Activated CD8-positive, alpha-beta T cell treated with anti-CD3 and anti-CD28 coated beads for 36 hours (primary cell): ENCODE measurements at regions not wholly inside any gene's neighbourhood (a gene's known extent, or its start where the extent isn't known, plus 50 kb on each side); places are given as distances from the start of the nearest gene placed in this dataset.

Experiments used
- ATAC-seq: fragments of 200-7000 bp; cut with Tn5 transposase; one replicate; pipeline ENCODE4 v1.10.0; 2021; ENCODE audit warnings: mild to moderate bottlenecking, moderate library complexity
- CTCF ChIA-PET: fragments of 350-600 bp; sonication (Branson Sonifier 250); formaldehyde crosslinking; loops from one replicate; lab custom pipeline; 2021; ENCODE audit warnings: antibody characterized with exemption; lab: Charles Lee
- POLR2A ChIA-PET: fragments of 350-600 bp; sonication (Branson Sonifier 250); formaldehyde crosslinking; loops from one replicate; lab custom pipeline; 2021; ENCODE audit warnings: antibody characterized with exemption; lab: Charles Lee
- DNase-seq: peaks from one replicate; pipeline ENCODE4 v3.0.0-alpha.2; 2020
- H3K27ac Mint-ChIP-seq: one replicate; pipeline ENCODE4 v1.8.0; 2021; ENCODE audit warnings: mild to moderate bottlenecking, mixed read lengths
- H3K27me3 Mint-ChIP-seq: one replicate; pipeline ENCODE4 v1.8.0; 2021; ENCODE audit warnings: mixed read lengths
- H3K36me3 Mint-ChIP-seq: one replicate; pipeline ENCODE4 v1.8.0; 2021; ENCODE audit warnings: low read depth, mixed read lengths
- H3K4me1 Mint-ChIP-seq: one replicate; pipeline ENCODE4 v1.8.0; 2021; ENCODE audit warnings: low read depth, mixed read lengths
- H3K4me3 Mint-ChIP-seq: one replicate; pipeline ENCODE4 v1.8.0; 2021; ENCODE audit warnings: mild to moderate bottlenecking, moderate library complexity, mixed read lengths
- H3K9me3 Mint-ChIP-seq: one replicate; pipeline ENCODE4 v1.8.0; 2021; ENCODE audit warnings: mixed read lengths
- intact Hi-C: fragments of 100-400 bp; cut with micrococcal nuclease; formaldehyde crosslinking; loops from one replicate; pipeline ENCODE4 v1.10.0; 2022
- TF ChIP-seq, protein P1 (sequence below): fragments of 200-600 bp; IDR thresholded peaks from one replicate; pipeline ENCODE4 v1.8.0; 2022; ENCODE audit warnings: antibody characterized with exemption, mild to moderate bottlenecking

- intact Hi-C loops: no loop called here
- ChIA-PET CTCF (no interaction called here), POLR2A (no interaction called here)
- Mint-ChIP-seq H3K9me3 (no peaks in the 10 kb centered on the region), H3K27me3 (no peaks in the 10 kb centered on the region), H3K4me3 (no peak overlapping the region), H3K36me3 (no peaks in the 10 kb centered on the region), H3K4me1 (no peaks in the 10 kb centered on the region), H3K27ac (no peak overlapping the region)
- DNase-seq (peak; percentile 5), ATAC-seq (no peak)
- TF ChIP-seq, protein P1, sequence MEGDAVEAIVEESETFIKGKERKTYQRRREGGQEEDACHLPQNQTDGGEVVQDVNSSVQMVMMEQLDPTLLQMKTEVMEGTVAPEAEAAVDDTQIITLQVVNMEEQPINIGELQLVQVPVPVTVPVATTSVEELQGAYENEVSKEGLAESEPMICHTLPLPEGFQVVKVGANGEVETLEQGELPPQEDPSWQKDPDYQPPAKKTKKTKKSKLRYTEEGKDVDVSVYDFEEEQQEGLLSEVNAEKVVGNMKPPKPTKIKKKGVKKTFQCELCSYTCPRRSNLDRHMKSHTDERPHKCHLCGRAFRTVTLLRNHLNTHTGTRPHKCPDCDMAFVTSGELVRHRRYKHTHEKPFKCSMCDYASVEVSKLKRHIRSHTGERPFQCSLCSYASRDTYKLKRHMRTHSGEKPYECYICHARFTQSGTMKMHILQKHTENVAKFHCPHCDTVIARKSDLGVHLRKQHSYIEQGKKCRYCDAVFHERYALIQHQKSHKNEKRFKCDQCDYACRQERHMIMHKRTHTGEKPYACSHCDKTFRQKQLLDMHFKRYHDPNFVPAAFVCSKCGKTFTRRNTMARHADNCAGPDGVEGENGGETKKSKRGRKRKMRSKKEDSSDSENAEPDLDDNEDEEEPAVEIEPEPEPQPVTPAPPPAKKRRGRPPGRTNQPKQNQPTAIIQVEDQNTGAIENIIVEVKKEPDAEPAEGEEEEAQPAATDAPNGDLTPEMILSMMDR: no peak
Measured at GRCh38 chr5:74063821-74064220, 437.8 kb downstream of the ARHGEF28 start.

DNA sequence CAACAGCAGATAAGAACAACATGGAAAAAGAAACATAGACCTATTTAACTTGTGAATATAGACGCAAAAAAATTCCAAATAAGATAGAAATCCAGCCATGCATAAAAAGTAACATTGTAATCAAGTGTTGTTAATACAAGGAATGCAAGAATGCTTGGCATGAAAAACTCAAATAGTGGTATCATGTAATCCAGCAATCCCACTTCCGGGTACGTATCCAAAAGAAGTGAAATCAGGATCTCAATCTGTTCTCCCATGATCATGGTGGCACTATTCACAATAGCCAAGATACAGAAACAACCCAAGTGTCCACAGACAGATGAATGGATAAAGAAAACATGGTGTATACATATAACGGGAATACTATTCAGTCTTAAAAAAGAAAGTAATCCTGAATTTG lies 437.4 kb downstream of the ARHGEF28 start:
- no peaks in the 10 kb centered on the region for H3K27me3 Mint-ChIP-seq
- intact Hi-C loops: no loop called here
- POLR2A ChIA-PET: no interaction called here
- no peak overlapping the region for H3K27ac Mint-ChIP-seq
- H3K4me1 Mint-ChIP-seq: no peaks in the 10 kb centered on the region
- no peak overlapping the region for H3K4me3 Mint-ChIP-seq
- CTCF ChIA-PET: no interaction called here
- DNase-seq: no peak
- no peak for ATAC-seq
- TF ChIP-seq, protein P1: no peak
- no peaks in the 10 kb centered on the region for H3K9me3 Mint-ChIP-seq
- no peaks in the 10 kb centered on the region for H3K36me3 Mint-ChIP-seq

GRCh38 chr5:74061292-74061691 lies 435.3 kb downstream of the ARHGEF28 start:
- Mint-ChIP-seq H3K4me1 (no peaks in the 10 kb centered on the region), H3K36me3 (no peaks in the 10 kb centered on the region), H3K27me3 (no peaks in the 10 kb centered on the region), H3K27ac (no peak overlapping the region), H3K9me3 (no peaks in the 10 kb centered on the region), H3K4me3 (no peak overlapping the region)
- TF ChIP-seq, protein P1: no peak
- POLR2A ChIA-PET: no interaction called here
- ATAC-seq: no peak
- CTCF ChIA-PET: no interaction called here
- intact Hi-C loops: no loop called here
- DNase-seq: no peak

DNA sequence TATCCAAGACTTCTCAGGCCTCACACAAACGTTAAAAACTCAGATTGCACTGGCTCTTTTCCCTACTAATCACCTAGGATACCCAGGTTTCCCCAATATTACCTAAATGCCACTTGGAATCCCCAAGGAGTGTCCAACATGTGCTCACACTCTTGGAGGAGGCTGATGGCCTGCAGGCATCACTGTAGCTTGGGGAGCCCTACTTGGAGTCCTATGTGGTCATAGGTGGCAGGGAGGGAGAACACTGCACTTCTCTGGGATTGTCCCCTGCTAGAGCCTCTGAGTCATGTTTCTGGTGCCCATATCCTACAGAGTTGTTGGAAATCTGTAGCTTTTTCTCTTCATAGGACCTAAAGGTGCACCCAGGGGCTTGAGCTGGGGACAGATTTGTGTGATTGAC lies 433.7 kb downstream of the ARHGEF28 start:
- Mint-ChIP-seq H3K27me3 (no peaks in the 10 kb centered on the region), H3K4me3 (no peak overlapping the region), H3K9me3 (no peaks in the 10 kb centered on the region), H3K36me3 (no peaks in the 10 kb centered on the region), H3K27ac (no peak overlapping the region), H3K4me1 (no peaks in the 10 kb centered on the region)
- POLR2A ChIA-PET: interaction anchor here (0.6 kb wide), 1 partner anchor 12 kb away, joined by 3 read pairs; no protein-coding TSS in a partner anchor
- DNase-seq (no peak), ATAC-seq (no peak)
- CTCF ChIA-PET: no interaction called here
- TF ChIP-seq, protein P1: no peak
- intact Hi-C loops: no loop called here

- intact Hi-C loops: no loop called here
- CTCF ChIA-PET: no interaction called here
- Mint-ChIP-seq H3K36me3 (no peaks in the 10 kb centered on the region), H3K4me3 (no peak overlapping the region), H3K9me3 (no peaks in the 10 kb centered on the region), H3K4me1 (no peaks in the 10 kb centered on the region), H3K27ac (no peak overlapping the region), H3K27me3 (no peaks in the 10 kb centered on the region)
- TF ChIP-seq, protein P1: no peak
- DNase-seq: no peak
- POLR2A ChIA-PET: no interaction called here
- no peak for ATAC-seq
Measured at GRCh38 chr5:74056789-74057164, 430.8 kb downstream of the ARHGEF28 start.
